NCI-H1436 treated with DMSO at 0.1 percent for 48 hours (cell line): ENCODE measurements at regions not wholly inside any gene's neighbourhood (a gene's known extent, or its start where the extent isn't known, plus 50 kb on each side); places are given as distances from the start of the nearest gene placed in this dataset.

ENCODE experiments used
- DNase-seq: peaks from one replicate; lab custom pipeline; 2025; lab: John Stamatoyannopoulos, UW

DNA sequence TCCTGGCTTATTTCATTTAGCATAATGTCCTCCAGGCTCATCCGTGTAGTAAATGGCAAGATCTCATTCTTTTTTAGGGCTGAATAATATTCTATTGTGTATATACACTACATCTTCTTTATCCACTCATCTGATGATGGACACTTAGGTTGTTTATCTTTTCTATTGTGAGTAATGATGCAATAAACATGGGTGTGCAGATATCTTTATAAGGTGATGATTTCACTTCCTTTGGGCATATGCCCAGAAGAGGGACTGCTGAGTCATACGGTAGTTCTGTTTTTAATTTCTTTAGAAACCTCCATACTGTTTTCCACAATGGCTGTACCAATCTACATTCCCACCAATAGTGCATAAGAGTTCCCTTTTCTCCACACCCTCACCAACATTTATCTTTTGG, 317.6 kb upstream of the CNKSR2 start:
- DNase-seq = no peak

DNA sequence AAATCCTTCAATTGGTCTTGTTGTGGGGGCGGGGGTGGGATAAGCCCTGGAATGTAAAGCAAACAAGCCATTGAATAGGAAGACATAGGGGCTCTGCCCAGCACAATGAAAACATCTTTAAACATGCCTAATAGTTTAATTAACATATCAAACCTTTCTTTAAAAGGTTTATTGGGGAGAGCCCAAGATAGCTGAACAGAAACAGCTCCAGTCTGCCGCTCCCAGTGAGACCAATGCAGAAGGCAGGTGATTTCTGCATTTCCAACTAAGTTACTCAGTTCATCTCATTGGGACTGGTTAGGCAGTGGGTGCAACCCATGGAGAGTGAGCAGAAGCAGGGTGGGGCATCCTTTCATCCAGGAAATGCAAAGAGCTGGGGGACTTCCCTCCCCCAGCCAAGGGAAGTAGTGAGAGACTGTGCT, 327.2 kb upstream of the CNKSR2 start:
- no peak for DNase-seq

DNA sequence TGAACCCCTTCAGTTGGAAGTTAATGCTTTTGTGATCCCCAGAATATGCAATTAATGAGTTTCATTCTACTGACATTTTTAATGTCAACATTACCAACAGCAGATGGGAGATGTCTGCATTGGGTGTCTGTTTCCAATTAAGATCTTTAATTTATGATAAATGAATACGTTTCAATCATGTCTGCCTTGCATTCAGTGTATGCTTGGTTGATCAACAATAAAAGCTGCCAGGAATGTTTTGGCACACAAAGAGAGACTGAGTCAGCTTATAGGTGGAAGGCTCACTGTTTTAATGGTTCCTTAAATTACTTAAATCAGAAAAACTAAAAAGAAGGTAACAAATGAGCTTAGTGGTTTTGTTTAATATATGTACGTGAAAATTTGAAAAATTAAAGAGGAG, 359.9 kb upstream of the CNKSR2 start:
- no peak for DNase-seq

DNA sequence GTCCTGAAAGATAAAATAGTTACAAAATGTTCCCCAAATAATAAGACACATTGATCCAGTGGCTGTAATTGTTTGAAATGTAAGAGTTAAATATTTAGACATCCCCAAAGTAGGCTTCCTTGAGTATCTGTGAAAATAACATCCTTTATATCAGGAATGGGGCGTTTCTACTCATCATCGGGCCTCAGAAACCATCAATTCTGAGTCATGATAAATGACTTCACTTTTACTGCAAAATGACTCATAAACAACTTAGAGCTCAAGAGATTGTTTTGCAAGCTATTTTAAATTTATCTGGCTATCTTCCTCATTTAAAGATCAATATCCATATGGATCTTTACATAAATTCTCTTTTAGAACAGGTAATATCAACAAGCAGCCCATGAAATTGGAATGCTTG, 369.4 kb upstream of the CNKSR2 start:
- no peak for DNase-seq

DNA sequence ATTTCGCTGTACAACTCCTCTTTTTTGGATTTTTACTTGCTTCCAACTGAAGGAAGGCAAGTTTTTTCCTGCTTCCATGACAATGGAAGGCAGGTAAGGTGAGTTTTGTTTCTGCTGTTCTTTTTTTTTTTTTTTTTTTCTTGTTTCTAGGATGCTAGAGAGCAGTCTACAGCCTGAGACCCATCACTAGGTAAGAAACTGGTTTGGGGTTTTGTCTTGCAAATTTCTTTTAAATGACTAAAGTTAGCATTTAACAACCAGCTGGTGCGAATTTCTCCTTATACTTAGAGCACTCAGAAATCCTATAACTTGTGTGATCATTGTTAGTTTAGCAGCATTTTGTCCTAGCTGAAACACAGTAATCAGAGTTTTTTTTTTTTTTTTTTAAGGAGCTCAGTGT, 378.4 kb upstream of the CNKSR2 start:
- no peak for DNase-seq

DNA sequence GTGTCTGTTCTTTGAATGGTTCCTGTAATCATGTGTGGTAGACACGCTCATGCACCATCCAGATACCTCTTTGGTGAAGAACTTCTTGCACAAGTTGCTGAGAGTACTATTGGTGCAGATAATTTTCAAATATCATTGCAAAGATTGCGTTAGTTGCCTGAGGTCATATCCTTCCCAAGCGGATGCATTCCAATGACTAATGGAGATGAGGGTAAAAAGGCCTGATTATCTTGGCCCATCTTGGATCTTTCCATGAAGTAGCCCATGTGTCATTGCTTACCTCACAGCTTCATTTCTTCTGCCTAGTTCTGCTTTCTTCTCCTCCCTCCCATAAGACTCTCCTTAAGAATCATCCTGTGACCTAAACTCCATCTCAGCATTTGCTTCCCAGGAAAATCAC, 384.9 kb upstream of the CNKSR2 start:
- no peak for DNase-seq

DNA sequence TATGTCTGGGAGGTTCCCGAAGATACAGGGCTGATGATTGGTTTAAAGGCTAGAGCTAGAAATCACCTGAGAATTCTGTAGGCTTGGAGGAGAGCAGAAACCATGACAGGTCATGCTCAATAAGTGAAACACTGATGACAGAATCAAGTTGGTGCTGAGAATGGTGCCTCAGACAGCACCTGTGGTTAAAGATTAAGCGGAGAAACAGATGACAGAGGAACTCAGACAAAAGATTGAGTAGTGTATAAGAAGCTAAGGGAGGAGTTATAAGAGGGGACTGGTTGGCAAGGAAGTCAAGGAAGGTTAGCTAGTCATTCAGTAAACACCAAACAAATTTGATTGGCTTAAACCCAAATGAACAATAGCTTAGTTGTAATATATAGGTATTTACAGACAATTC, 385.4 kb upstream of the CNKSR2 start:
- no peak for DNase-seq

DNA sequence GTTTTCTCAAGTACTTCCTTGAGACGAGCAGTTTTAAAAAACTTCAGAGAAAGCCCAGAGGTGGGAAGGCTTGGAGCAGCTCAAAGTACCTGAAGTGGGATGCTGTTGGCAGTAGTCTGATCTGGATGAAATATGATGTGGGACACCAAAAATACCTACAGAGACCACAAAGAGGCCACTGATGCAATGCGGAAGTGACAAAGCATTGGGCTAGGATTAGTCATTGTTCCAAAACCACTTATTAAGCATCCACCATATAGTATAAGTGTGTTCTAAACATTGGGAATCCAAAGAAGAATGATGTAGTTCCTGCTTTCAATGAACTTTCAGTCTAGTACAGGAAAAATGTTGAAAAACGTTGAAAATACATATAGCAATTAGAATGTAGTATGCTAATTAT, 386.1 kb upstream of the CNKSR2 start:
- no peak for DNase-seq

DNA sequence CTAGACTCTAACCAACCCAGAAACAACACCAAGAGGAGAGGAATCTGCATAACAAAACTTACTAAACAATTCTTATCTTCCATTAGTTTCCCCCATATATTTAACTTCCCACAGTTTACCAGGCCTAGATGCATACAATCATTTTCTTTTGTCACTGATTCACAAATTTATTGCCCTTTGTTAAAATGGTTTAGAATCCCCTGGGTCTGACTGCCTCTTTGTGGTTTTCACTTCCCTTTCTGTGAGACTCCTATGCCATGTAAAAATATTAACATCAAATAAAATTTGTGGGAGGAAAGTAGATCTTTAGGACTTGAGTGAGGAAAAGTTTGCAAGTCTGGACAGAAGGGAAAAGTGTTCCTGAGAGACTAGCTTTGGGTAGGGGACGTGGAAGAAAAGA, 393.8 kb upstream of the CNKSR2 start:
- no peak for DNase-seq

DNA sequence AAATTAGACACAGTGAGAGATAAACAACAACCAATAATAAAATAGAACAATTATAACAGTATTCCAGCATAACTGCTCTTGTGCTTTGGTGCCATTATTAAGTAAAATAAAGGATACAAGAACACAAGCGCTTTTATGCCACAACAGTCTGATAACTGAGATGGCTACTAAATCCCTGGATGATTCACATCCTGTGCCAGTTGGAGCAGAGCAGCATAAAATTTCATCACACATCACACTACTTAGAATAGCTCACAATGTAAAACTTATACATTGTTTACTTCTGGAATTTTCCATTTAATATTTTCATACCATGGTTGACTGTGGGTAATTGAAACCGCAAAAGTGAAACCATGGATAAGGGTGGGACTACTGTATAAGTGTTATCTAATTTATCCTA, 399.9 kb upstream of the CNKSR2 start:
- DNase-seq = no peak

DNA sequence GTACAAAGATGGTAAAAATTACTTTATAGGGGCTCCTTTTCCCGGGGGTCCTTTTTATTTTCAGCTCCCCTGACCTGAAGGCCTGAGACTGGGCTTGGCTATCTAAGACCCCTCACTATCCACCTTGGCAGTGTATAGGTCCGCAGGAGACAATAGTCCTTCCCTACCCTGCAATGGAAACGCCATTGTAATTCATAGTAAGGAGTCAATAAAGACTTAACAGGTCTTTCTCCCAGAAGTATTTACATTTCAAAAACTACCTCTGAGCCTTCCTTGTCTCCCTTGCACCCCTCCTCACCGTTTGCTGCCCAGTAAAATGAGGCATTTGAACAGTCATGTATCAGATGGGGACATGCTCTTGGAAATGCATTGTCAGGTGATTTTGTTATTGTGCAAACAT, 401.2 kb upstream of the CNKSR2 start:
- DNase-seq = no peak

DNA sequence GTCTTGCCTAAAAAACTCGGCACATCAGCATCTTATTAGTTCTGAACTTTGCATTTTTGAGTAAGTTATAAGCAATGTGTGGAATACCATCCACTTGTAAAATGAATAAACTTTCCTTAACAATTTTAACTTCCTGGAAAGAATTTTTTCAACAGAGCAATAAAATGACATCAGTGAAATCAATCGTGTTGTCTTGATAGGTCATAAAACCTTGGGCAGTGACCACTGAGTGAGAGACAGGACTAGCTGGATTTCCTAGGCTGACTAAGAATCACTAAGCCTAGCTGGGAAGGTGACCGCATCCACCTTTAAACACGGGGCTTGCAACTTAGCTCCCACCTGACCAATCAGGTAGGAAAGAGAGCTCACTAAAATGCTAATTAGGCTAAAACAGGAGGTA, 403.0 kb upstream of the CNKSR2 start:
- DNase-seq = no peak

DNA sequence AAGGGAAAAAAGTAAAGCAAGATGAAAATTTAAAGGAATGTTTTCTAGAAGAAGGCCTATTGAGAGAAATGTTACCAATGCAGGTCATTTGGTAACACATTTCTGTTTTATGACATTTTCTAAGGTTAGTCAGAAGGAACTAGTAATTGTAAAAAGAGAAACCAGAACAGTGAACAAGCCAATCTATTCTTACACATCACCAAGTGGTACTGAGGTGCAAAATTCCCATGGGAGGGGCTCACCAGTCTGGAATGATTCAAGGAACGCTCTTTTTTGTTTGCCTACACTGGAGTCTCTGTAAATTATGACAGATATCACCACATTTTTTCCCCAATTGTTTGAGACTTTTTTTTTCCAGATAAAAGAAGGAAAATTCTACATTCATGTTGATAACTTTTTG, 404.7 kb upstream of the CNKSR2 start:
- no peak for DNase-seq

DNA sequence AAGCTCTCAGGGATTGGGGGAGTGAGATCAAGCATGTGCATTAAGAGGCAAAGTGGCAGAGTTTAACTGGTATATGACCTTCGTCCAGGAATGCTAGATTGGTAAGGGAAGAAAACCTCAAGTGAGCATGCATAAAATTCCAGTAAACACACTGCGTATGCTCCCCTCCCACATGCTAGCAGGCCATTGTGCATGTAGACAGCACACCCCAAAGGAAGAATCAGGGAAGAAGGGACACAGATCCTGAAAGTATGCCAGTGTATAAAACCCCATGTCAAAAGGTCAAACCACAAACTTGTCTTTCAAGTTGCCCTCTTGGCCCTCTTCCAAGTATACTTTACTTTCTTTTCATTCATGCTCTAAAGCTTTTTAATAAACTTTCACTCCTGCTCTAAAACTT, 405.2 kb upstream of the CNKSR2 start:
- no peak for DNase-seq

DNA sequence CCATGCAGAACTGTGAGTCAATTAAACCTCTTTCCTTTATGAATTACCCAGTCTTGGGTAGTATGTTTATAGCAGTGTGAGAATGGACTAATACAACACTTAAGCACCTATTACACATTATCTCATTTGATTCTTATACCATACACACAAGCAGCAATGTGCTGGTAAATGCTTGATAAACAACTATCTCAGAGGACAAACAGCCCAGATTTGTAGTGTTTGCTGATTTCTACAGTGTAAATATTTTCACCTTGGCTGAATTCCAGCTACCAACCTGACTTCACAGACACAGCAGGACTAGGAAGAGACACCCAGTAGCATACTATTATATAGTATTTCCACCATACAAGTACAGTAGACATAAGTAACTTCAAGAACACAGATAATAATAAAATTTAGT, 406.5 kb upstream of the CNKSR2 start:
- DNase-seq = no peak

DNA sequence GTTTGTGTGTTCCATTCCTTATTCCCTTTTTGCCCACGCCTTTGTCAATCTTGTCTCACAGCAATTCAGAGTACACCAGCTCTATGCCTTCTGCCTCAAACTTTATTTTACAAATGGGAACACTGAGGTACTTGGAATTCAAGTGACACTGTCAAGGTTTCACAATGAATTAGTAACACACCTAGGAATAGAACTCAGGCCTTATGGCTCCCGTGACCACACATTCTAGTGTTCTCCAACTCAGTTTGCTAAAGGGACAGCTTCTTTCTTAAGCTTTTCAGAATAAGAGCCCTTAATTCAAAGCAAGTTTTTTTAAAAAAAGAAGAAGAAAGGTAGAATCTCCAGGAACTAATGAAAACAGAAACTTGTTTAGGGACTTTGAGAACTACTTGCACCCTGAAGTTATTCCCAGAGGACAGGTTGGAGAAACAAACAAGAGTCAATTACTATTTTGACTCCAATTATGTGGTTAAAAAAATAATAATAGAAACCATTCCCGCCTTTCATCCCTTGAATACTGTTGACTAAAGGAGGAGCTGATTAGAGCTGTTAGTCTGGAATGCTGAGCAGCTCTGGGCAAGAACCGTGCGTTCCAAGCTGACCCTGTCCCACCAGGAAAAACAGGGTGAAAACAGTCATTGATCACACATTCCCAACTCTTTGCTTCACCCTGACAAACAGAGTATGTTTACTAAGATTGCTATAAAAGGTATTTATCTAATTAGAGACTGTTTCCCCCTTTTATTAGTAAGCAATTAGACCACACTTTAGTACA, 408.8 kb upstream of the CNKSR2 start:
- DNase-seq = no peak

DNA sequence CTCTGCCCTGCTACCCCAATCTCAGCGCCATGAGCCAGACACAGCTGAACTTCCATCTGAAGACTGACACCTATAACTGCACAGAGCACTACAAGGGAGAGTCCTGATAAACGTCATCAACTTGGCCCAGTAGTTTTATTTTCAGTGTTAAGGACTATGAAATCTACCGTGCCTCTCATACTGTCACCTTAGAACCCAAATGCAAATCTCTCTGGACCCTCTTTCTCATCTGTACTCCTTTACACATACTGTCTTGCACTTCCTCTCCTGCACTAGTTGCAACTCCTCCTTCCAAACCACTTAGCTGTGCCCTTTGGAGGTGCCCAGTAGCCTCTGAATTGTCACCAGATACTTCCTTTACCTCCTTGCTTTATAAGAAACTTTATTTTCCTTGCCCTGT, 420.2 kb upstream of the CNKSR2 start:
- no peak for DNase-seq

DNA sequence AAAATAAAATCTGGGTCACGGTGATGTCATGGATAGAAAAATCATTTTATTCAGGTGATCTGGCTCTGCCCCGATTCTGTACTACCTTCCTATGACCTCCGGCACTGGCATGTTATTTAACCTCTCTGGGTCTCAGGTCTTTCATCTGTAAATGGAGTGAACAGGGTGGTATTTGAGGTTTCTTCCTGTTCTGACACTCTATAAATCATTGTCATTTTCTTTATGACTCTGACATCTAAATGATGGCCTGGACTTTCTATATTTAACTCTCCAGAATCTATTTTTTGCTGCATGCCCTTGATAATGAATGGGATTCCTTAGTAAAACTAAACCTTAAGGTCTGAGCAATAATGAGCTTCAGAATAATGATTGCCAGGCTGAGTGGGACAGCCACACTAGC, 422.0 kb upstream of the CNKSR2 start:
- no peak for DNase-seq

DNA sequence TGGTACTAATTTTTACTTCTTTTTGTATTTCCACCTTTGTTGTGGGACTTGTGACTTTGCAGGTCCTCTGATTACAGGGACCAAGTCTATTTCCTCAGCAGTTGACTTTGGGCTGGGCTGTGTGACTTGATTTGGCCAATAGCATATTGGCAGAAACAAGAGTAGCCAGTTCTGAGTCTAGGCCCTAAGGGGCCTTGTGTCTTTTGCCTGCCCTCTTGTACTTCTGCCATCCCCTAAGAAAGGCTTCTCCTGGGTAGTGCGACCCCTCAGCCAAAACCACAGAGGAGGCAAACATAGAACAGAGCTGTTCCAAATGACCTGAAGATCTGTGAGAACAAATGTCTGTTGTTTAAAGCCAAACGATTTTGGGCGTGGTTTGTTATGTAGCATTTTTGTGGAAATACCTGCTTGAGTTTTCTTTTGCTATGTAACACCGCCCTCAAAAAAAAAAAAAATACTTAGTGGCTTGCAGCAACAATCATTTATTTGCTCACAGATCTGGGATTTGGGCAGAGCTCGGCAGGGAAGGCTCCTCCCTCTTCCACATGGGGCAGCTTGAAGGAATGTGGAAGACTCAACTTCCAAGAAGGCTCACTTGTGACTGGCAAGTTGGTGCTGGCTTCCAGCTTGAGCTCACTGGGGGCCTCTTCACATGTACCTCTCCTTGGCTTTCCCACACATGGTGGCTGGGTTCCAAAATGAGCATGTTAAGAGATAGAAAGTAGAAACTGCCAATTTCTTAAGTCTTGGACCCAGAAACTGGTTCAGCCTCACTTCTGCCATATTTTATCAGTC, 423.0 kb upstream of the CNKSR2 start:
- DNase-seq = no peak

DNA sequence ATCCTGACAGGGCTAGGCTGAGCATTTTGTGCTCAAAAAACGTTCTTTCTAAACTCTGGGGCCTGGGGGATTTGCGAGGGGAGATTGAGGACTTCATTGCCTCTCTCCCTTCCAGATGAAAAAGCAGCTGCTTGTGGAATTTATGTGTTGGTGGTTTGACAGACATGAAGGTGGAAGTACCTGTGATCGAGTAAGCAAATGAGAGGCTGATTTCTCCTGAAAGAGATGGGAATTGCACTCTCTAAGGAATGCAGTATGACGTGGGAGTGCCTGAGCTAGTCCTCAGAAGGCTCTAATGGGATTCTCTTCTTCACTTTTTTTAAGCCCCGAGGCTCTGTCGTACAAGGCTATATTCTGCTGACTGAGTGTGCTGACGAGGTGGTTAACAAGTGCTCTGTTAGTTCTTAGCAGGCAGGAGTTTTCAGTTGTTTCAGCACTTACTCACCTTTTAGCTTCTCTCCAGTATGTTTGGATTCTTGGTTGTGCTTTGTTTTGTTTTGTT, 426.8 kb upstream of the CNKSR2 start:
- no peak for DNase-seq

DNA sequence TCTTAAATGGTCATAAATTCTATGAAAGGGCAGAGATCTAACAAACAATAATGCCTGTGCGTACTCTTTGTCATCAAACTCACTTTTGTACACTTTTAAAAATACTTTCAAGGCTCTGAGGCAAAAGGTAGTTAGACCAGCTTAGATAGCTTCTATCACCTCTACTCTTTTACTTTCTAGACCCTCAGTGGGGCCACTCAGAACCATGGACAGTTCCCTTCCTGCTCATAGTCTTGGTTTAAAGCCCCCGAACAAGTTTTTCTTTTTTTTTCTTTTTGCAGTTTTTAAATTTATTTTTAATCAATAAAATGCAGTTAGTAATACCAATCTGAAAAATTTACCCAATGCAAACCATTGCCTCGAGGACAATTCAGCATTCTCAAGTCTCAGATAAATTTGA, 460.5 kb upstream of the CNKSR2 start:
- DNase-seq = no peak

DNA sequence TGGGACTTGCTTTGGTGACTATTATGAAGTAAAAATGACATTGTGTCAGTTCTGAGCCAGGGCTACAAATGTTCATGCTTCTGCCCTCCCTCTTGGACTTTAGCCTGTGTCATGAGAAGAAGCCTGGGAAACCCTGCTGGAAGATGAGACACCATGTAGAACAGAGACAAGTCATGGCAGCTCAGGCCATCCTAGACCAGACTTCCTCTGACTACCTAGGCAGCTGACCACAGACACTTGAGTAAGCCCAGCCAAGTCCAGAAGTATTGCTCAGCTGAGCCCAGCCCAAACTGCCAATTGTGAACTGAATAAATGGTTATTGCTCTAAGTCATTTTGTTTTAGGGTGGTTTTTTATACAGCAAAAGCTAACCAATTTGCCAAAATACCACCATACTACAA, 467.6 kb upstream of the CNKSR2 start:
- no peak for DNase-seq

DNA sequence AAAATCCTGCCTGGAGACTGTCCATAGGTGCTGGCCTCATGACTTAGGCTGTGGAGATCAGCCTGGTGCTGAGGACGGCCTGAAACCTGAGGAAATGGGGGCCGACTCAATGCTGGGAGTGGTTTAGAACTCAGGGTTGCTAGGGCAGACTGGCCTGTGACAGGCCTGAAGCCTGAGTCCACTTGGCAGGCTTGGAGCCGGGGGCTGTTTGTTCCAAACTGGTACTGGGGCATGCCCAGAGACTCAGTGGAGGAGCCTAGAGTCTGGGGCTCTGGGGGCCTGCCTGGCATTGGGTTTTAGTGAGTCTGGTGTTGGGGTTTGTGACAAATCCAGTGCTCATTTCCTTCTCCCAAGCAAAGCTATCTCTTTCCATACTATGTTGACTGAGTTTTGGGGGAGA, 489.7 kb upstream of the CNKSR2 start:
- no peak for DNase-seq

DNA sequence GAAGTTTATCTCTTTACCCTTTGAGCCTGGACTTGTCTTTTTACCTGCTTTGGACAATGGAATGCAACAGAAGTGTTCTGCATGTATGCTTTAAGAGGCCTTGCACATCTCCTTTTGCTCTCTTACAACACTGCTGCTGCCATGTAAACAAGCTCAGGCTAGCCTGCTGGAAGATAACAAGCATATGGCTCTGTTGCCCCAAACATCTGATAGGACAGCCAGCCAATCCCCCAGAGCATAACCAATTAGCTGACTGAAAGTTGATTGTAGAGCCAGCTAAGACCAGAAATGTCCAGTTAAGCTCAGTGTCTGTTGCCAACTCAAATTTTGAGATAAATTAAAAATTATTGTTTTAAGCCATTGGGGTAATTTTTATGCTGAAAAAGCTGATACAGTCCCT, 510.6 kb upstream of the CNKSR2 start:
- no peak for DNase-seq
